ENCODE measurements at regions not wholly inside any gene's neighbourhood (a gene's known extent, or its start where the extent isn't known, plus 50 kb on each side); places are given as distances from the start of the nearest gene placed in this dataset.

DNA sequence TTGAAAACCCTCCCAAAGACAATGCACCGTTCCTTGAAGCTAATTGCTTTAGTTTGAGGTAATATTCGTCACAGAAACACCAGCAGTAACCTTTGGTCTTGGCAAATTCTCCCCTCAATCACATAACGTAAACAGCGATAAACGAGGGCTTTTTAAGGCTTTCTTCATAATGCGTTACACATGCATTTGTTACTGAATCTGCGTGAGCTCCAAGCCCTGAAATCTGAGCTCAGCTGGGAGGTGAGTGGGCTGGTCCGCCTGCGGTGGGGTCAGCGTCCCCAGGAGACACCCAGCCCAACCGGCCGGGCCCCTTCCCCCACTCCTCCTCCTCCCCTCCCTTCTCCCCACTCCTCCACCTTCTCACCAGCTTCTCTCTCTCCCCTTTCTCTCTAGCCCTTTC lies 91.1 kb downstream of the BARX1 start:
- H3K27me3 ChIP-seq (replicated peaks in 2 of 5; ENCODE audit: control insufficient read depth in 4 of 5, insufficient read depth in 5 of 5, low read length in 4 of 5): peaks cover 0 to 63% (median 15%) of the 10 kb centered on the region in 5 experiments
- no peaks in the 10 kb centered on the region for H3K9me3 ChIP-seq (ENCODE audit: control extremely low read depth in 1 of 5, control insufficient read depth in 4 of 5, insufficient read depth in 2 of 5, low read depth in 1 of 5, low read length in 4 of 5)
- no peaks in the 10 kb centered on the region for H3K36me3 ChIP-seq (ENCODE audit: control insufficient read depth in 4 of 4, insufficient read depth in 4 of 4, low read length in 3 of 4)
- CTCF ChIA-PET: no interaction called here
- DNase-seq: no peak
- POLR2A ChIA-PET: no interaction called here
- H3K4me1 ChIP-seq (ENCODE audit: control extremely low read depth in 1 of 4, control insufficient read depth in 4 of 4, insufficient read depth in 4 of 4, low read length in 3 of 4): peaks cover 0 to 4% (median 2%) of the 10 kb centered on the region in 4 experiments
- H3K4me3 ChIP-seq (ENCODE audit: control insufficient read depth in 1 of 7, extremely low read depth in 1 of 7, insufficient read depth in 4 of 7, low read depth in 2 of 7, low read length in 6 of 7): no peak overlapping the region
- no peak overlapping the region for H3K27ac ChIP-seq (ENCODE audit: insufficient read depth in 1 of 2, low read depth in 1 of 2, low read length in 2 of 2, poor library complexity in 1 of 2, severe bottlenecking in 2 of 2)
- WGBS (ENCODE audit: insufficient coverage): 69% methylated on average over 12 of the region's 12 CpGs

- peaks cover 0 to 74% (median 17%) of the 10 kb centered on the region in 5 experiments for H3K27me3 ChIP-seq (replicated peaks in 2 of 5; ENCODE audit: control insufficient read depth in 4 of 5, insufficient read depth in 5 of 5, low read length in 4 of 5)
- CTCF ChIA-PET: no interaction called here
These were observed 92.1 kb downstream of the BARX1 start for GRCh38 chr9:93862877-93863545.

GRCh38 chr9:93861736-93862358 lies 93.3 kb downstream of the BARX1 start:
- H3K9me3 ChIP-seq (ENCODE audit: control extremely low read depth in 1 of 5, control insufficient read depth in 4 of 5, insufficient read depth in 2 of 5, low read depth in 1 of 5, low read length in 4 of 5): peaks cover 0 to 1% (median 0%) of the 10 kb centered on the region in 5 experiments
- ChIA-PET CTCF (no interaction called here), POLR2A (no interaction called here)
- peaks cover 0 to 4% (median 2%) of the 10 kb centered on the region in 4 experiments for H3K4me1 ChIP-seq (ENCODE audit: control extremely low read depth in 1 of 4, control insufficient read depth in 4 of 4, insufficient read depth in 4 of 4, low read length in 3 of 4)
- no peak for DNase-seq
- no peaks in the 10 kb centered on the region for H3K36me3 ChIP-seq (ENCODE audit: control insufficient read depth in 4 of 4, insufficient read depth in 4 of 4, low read length in 3 of 4)
- WGBS (ENCODE audit: insufficient coverage): 99% methylated on average over 5 of the region's 5 CpGs
- no peak overlapping the region for H3K4me3 ChIP-seq (ENCODE audit: control insufficient read depth in 1 of 7, extremely low read depth in 1 of 7, insufficient read depth in 4 of 7, low read depth in 2 of 7, low read length in 6 of 7)
- H3K27me3 ChIP-seq (replicated peaks in 2 of 5; ENCODE audit: control insufficient read depth in 4 of 5, insufficient read depth in 5 of 5, low read length in 4 of 5): peaks cover 3 to 84% (median 22%) of the 10 kb centered on the region in 5 experiments
- H3K27ac ChIP-seq (ENCODE audit: insufficient read depth in 1 of 2, low read depth in 1 of 2, low read length in 2 of 2, poor library complexity in 1 of 2, severe bottlenecking in 2 of 2): no peak overlapping the region

More at GRCh38 chr9:93862877-93863545, 92.1 kb downstream of the BARX1 start:
- H3K4me1 ChIP-seq (ENCODE audit: control extremely low read depth in 1 of 4, control insufficient read depth in 4 of 4, insufficient read depth in 4 of 4, low read length in 3 of 4): peaks cover 0 to 4% (median 2%) of the 10 kb centered on the region in 4 experiments
- peaks cover 0 to 1% (median 0%) of the 10 kb centered on the region in 5 experiments for H3K9me3 ChIP-seq (ENCODE audit: control extremely low read depth in 1 of 5, control insufficient read depth in 4 of 5, insufficient read depth in 2 of 5, low read depth in 1 of 5, low read length in 4 of 5)
- 100% methylated on average over 3 of the region's 7 CpGs for WGBS (ENCODE audit: insufficient coverage)
- no peak overlapping the region for H3K4me3 ChIP-seq (ENCODE audit: control insufficient read depth in 1 of 7, extremely low read depth in 1 of 7, insufficient read depth in 4 of 7, low read depth in 2 of 7, low read length in 6 of 7)
- POLR2A ChIA-PET: no interaction called here
- no peak overlapping the region for H3K27ac ChIP-seq (ENCODE audit: insufficient read depth in 1 of 2, low read depth in 1 of 2, low read length in 2 of 2, poor library complexity in 1 of 2, severe bottlenecking in 2 of 2)
- no peaks in the 10 kb centered on the region for H3K36me3 ChIP-seq (ENCODE audit: control insufficient read depth in 4 of 4, insufficient read depth in 4 of 4, low read length in 3 of 4)
- DNase-seq: no peak

- Histone ChIP-seq H3K4me1 (ENCODE audit: control extremely low read depth in 1 of 4, control insufficient read depth in 4 of 4, insufficient read depth in 4 of 4, low read length in 3 of 4) (peaks cover 0 to 4% (median 2%) of the 10 kb centered on the region in 4 experiments), H3K36me3 (ENCODE audit: control insufficient read depth in 4 of 4, insufficient read depth in 4 of 4, low read length in 3 of 4) (no peaks in the 10 kb centered on the region), H3K4me3 (ENCODE audit: control insufficient read depth in 1 of 7, extremely low read depth in 1 of 7, insufficient read depth in 4 of 7, low read depth in 2 of 7, low read length in 6 of 7) (peak overlapping the region in 3 of 7 experiments; percentile 3 to 45 (median 19)), H3K27me3 (replicated peaks in 2 of 5; ENCODE audit: control insufficient read depth in 4 of 5, insufficient read depth in 5 of 5, low read length in 4 of 5) (peaks cover 3 to 87% (median 23%) of the 10 kb centered on the region in 5 experiments), H3K9me3 (ENCODE audit: control extremely low read depth in 1 of 5, control insufficient read depth in 4 of 5, insufficient read depth in 2 of 5, low read depth in 1 of 5, low read length in 4 of 5) (peaks cover 0 to 1% (median 0%) of the 10 kb centered on the region in 5 experiments), H3K27ac (ENCODE audit: insufficient read depth in 1 of 2, low read depth in 1 of 2, low read length in 2 of 2, poor library complexity in 1 of 2, severe bottlenecking in 2 of 2) (no peak overlapping the region)
- 26% methylated on average over 40 of the region's 50 CpGs for WGBS (ENCODE audit: insufficient coverage)
- DNase-seq: peak in 2 of 3 donors; percentile 13 to 27
- CTCF ChIA-PET: no interaction called here
- POLR2A ChIA-PET: no interaction called here
These were observed 94.2 kb downstream of the BARX1 start for GRCh38 chr9:93860694-93861658.

GRCh38 chr9:93859431-93860215 lies 95.5 kb downstream of the BARX1 start:
- Histone ChIP-seq H3K4me3 (ENCODE audit: control insufficient read depth in 1 of 7, extremely low read depth in 1 of 7, insufficient read depth in 4 of 7, low read depth in 2 of 7, low read length in 6 of 7) (no peak overlapping the region), H3K27me3 (replicated peaks in 2 of 5; ENCODE audit: control insufficient read depth in 4 of 5, insufficient read depth in 5 of 5, low read length in 4 of 5) (peaks cover 3 to 85% (median 26%) of the 10 kb centered on the region in 5 experiments), H3K9me3 (ENCODE audit: control extremely low read depth in 1 of 5, control insufficient read depth in 4 of 5, insufficient read depth in 2 of 5, low read depth in 1 of 5, low read length in 4 of 5) (peaks cover 0 to 1% (median 0%) of the 10 kb centered on the region in 5 experiments), H3K27ac (ENCODE audit: insufficient read depth in 1 of 2, low read depth in 1 of 2, low read length in 2 of 2, poor library complexity in 1 of 2, severe bottlenecking in 2 of 2) (no peak overlapping the region), H3K4me1 (ENCODE audit: control extremely low read depth in 1 of 4, control insufficient read depth in 4 of 4, insufficient read depth in 4 of 4, low read length in 3 of 4) (peaks cover 0 to 4% (median 2%) of the 10 kb centered on the region in 4 experiments), H3K36me3 (ENCODE audit: control insufficient read depth in 4 of 4, insufficient read depth in 4 of 4, low read length in 3 of 4) (no peaks in the 10 kb centered on the region)
- ChIA-PET CTCF (no interaction called here), POLR2A (no interaction called here)
- no peak for DNase-seq
- WGBS (ENCODE audit: insufficient coverage): 93% methylated on average over 7 of the region's 10 CpGs

DNA sequence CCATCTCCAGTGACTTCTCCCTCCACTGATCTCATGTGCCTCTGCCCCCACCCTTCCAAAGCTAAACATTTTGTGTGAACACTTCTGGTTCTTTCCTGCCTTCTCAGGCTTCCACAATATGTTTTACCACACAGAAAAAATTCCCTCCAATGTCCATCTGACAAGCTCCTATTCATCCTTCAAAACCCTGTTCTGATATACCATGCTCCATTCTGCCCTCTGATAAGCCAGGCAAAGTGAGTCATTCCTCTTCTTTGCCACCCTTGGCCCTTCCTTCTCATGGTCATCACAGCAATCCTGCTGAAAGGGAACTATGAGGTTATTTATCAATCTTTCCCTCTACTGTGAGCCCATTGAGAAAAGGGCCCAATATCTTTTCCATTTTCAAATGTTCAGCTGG lies 97.6 kb downstream of the BARX1 start:
- peaks cover 3 to 66% (median 26%) of the 10 kb centered on the region in 5 experiments for H3K27me3 ChIP-seq (replicated peaks in 2 of 5; ENCODE audit: control insufficient read depth in 4 of 5, insufficient read depth in 5 of 5, low read length in 4 of 5)
- DNase-seq: no peak
- peaks cover 0 to 4% (median 2%) of the 10 kb centered on the region in 4 experiments for H3K4me1 ChIP-seq (ENCODE audit: control extremely low read depth in 1 of 4, control insufficient read depth in 4 of 4, insufficient read depth in 4 of 4, low read length in 3 of 4)
- H3K4me3 ChIP-seq (ENCODE audit: control insufficient read depth in 1 of 7, extremely low read depth in 1 of 7, insufficient read depth in 4 of 7, low read depth in 2 of 7, low read length in 6 of 7): no peak overlapping the region
- CTCF ChIA-PET: no interaction called here
- POLR2A ChIA-PET: no interaction called here
- no peaks in the 10 kb centered on the region for H3K36me3 ChIP-seq (ENCODE audit: control insufficient read depth in 4 of 4, insufficient read depth in 4 of 4, low read length in 3 of 4)
- no peak overlapping the region for H3K27ac ChIP-seq (ENCODE audit: insufficient read depth in 1 of 2, low read depth in 1 of 2, low read length in 2 of 2, poor library complexity in 1 of 2, severe bottlenecking in 2 of 2)
- H3K9me3 ChIP-seq (ENCODE audit: control extremely low read depth in 1 of 5, control insufficient read depth in 4 of 5, insufficient read depth in 2 of 5, low read depth in 1 of 5, low read length in 4 of 5): peaks cover 0 to 2% (median 1%) of the 10 kb centered on the region in 5 experiments
